ENCODE measurements at regions not wholly inside any gene's neighbourhood (a gene's known extent, or its start where the extent isn't known, plus 50 kb on each side); places are given as distances from the start of the nearest gene placed in this dataset.

- DNase-seq = no peak
Measured at GRCh38 chr12:126488806-126489205, 1423.6 kb downstream of the AACS start.

GRCh38 chr12:126492181-126492580, 1426.9 kb downstream of the AACS start:
- no peak for DNase-seq

- DNase-seq = no peak
Measured at GRCh38 chr12:126493366-126494108, 1428.3 kb downstream of the AACS start.

- DNase-seq = no peak
Measured at GRCh38 chr12:126496201-126496600, 1431.0 kb downstream of the AACS start.

- no peak for DNase-seq
Measured at GRCh38 chr12:126506426-126507182, 1441.4 kb downstream of the AACS start.

GRCh38 chr12:126507231-126507630, 1442.0 kb downstream of the AACS start:
- no peak for DNase-seq

- DNase-seq = no peak
Measured at GRCh38 chr12:126509572-126509971, 1444.3 kb downstream of the AACS start.

- DNase-seq = no peak
Measured at GRCh38 chr12:126510630-126511029, 1445.4 kb downstream of the AACS start.

- no peak for DNase-seq
Measured at GRCh38 chr12:126512916-126513913, 1448.0 kb downstream of the AACS start.

- DNase-seq = no peak
Measured at GRCh38 chr12:126518596-126519200, 1453.5 kb downstream of the AACS start.

- no peak for DNase-seq
Measured at GRCh38 chr12:126519833-126520232, 1454.6 kb downstream of the AACS start.

- no peak for DNase-seq
Measured at GRCh38 chr12:126523891-126524290, 1458.7 kb downstream of the AACS start.

GRCh38 chr12:126534495-126534894, 1469.3 kb downstream of the AACS start:
- DNase-seq = no peak

- DNase-seq = no peak
Measured at GRCh38 chr12:126534942-126535341, 1469.7 kb downstream of the AACS start.

GRCh38 chr12:126535971-126536370, 1470.7 kb downstream of the AACS start:
- DNase-seq = no peak

- no peak for DNase-seq
Measured at GRCh38 chr12:126537961-126538530, 1472.8 kb downstream of the AACS start.

- DNase-seq = no peak
Measured at GRCh38 chr12:126538888-126539287, 1473.7 kb downstream of the AACS start.

- no peak for DNase-seq
Measured at GRCh38 chr12:126545411-126545810, 1480.2 kb downstream of the AACS start.

- DNase-seq = no peak
Measured at GRCh38 chr12:126547905-126548304, 1482.7 kb downstream of the AACS start.

- DNase-seq = no peak
Measured at GRCh38 chr12:126551869-126552268, 1486.6 kb downstream of the AACS start.

GRCh38 chr12:126554625-126555024, 1489.4 kb downstream of the AACS start:
- DNase-seq = no peak

- DNase-seq = no peak
Measured at GRCh38 chr12:126557659-126558058, 1492.4 kb downstream of the AACS start.

Data from NCI-H1092 treated with DMSO at 0.1 percent for 48 hours (cell line).